Prostate gland (tissue), 2 donors: ENCODE measurements at regions not wholly inside any gene's neighbourhood (a gene's known extent, or its start where the extent isn't known, plus 50 kb on each side); places are given as distances from the start of the nearest gene placed in this dataset.

Experiments used
- CTCF ChIP-seq, 4 experiments: fragments of 200-600 bp in 2 of 4; fragments of 450-650 bp in 2 of 4; sonication (generic) in 2 of 4; IDR thresholded peaks; 1 replicate in 3 of 4; 2 replicates in 1 of 4; pipeline ENCODE4 v1.5.1; 2016 to 2019; ENCODE audit warnings: antibody characterized with exemption in 4 of 4, mild to moderate bottlenecking in 2 of 4, moderate library complexity in 2 of 4
- POLR2A ChIP-seq: fragments of 450-650 bp; IDR thresholded peaks from one replicate; pipeline ENCODE4 v1.6.1; 2016; ENCODE audit warnings: antibody characterized with exemption, mild to moderate bottlenecking

- TF ChIP-seq CTCF (IDR thresholded peaks at IDR 0.05): no peak
- no peak for TF ChIP-seq POLR2A
Measured at GRCh38 chr5:24059716-24060115, 552.3 kb downstream of the PRDM9 start.
